Prostate gland (tissue), 2 donors: ENCODE measurements at regions not wholly inside any gene's neighbourhood (a gene's known extent, or its start where the extent isn't known, plus 50 kb on each side); places are given as distances from the start of the nearest gene placed in this dataset.

Experiments used
- DNase-seq: peaks from one replicate; pipeline ENCODE4 v3.0.0-alpha.2; 2019; ENCODE audit warnings: low spot score
- H3K27ac ChIP-seq, 2 donors: fragments of 200-600 bp; sonication (generic); 2 replicates each; pipeline ENCODE4 v1.5.1; 2017 to 2019
- H3K27me3 ChIP-seq: fragments of 200-600 bp; sonication (generic); replicated peaks from 2 replicates; pipeline ENCODE4 v1.5.1; 2019; ENCODE audit not compliant: insufficient read depth
- H3K36me3 ChIP-seq, 2 donors: fragments of 200-600 bp; sonication (generic); 1 replicate in 1 of 2; 2 replicates in 1 of 2; pipeline versions ENCODE4 v1.5.1 to v1.8.1; 2017 to 2019
- H3K4me1 ChIP-seq: fragments of 200-600 bp; sonication (generic); replicated peaks from 2 replicates; pipeline ENCODE4 v1.5.1; 2019
- H3K4me3 ChIP-seq, 2 donors: fragments of 200-600 bp; sonication (generic); 2 replicates each; pipeline ENCODE4 v1.5.1; 2017 to 2019
- H3K9me3 ChIP-seq: fragments of 200-600 bp; sonication (generic); 2 replicates; pipeline ENCODE4 v1.5.1; 2017
- CTCF ChIP-seq, 4 experiments: fragments of 200-600 bp in 2 of 4; fragments of 450-650 bp in 2 of 4; sonication (generic) in 2 of 4; IDR thresholded peaks; 1 replicate in 3 of 4; 2 replicates in 1 of 4; pipeline ENCODE4 v1.5.1; 2016 to 2019; ENCODE audit warnings: antibody characterized with exemption in 4 of 4, mild to moderate bottlenecking in 2 of 4, moderate library complexity in 2 of 4
- POLR2A ChIP-seq: fragments of 450-650 bp; IDR thresholded peaks from one replicate; pipeline ENCODE4 v1.6.1; 2016; ENCODE audit warnings: antibody characterized with exemption, mild to moderate bottlenecking
- POLR2AphosphoS5 ChIP-seq: sonication (generic); formaldehyde crosslinking; IDR thresholded peaks from one replicate; pipeline ENCODE4 v1.6.1; 2017; ENCODE audit warnings: antibody characterized with exemption
- WGBS: methylation state at CpG from one replicate; pipeline ENCODE4 v1.1.5; 2018; 5-methylcytosine and 5-hydroxymethylcytosine counted together
- intact Hi-C: fragments of 100-400 bp; cut with DNase I; formaldehyde crosslinking; loops from one replicate; pipeline ENCODE4 v1.14.2; 2022

- H3K36me3 ChIP-seq, result no peaks in the 10 kb centered on the region
- H3K4me3 ChIP-seq, result no peak overlapping the region
- TF ChIP-seq POLR2A (no peak), CTCF (IDR thresholded peaks at IDR 0.05) (no peak), POLR2AphosphoS5 (no peak)
- no peaks in the 10 kb centered on the region for H3K27me3 ChIP-seq
- H3K27ac ChIP-seq, result no peak overlapping the region
- WGBS, result 89% methylated on average over 6 of the region's 6 CpGs
- intact Hi-C loops, result no loop called here
- no peaks in the 10 kb centered on the region for H3K9me3 ChIP-seq
- H3K4me1 ChIP-seq, result no peaks in the 10 kb centered on the region
- no peak for DNase-seq
Measured at GRCh38 chr13:21823416-21823815, 152.5 kb downstream of the FGF9 start.

GRCh38 chr13:21823949-21824348 lies 153.1 kb downstream of the FGF9 start:
- H3K4me1 ChIP-seq, result no peaks in the 10 kb centered on the region
- no peaks in the 10 kb centered on the region for H3K27me3 ChIP-seq
- DNase-seq, result no peak
- no peaks in the 10 kb centered on the region for H3K9me3 ChIP-seq
- H3K27ac ChIP-seq, result no peak overlapping the region
- WGBS, result 88% methylated on average over 1 of the region's 1 CpG
- no peaks in the 10 kb centered on the region for H3K36me3 ChIP-seq
- TF ChIP-seq POLR2A, result no peak
- no peak for TF ChIP-seq POLR2AphosphoS5
- no peak for TF ChIP-seq CTCF (IDR thresholded peaks at IDR 0.05)
- intact Hi-C loops, result no loop called here
- H3K4me3 ChIP-seq, result no peak overlapping the region

GRCh38 chr13:21825186-21825585 lies 154.3 kb downstream of the FGF9 start:
- H3K36me3 ChIP-seq, result no peaks in the 10 kb centered on the region
- no peaks in the 10 kb centered on the region for H3K9me3 ChIP-seq
- no peak for TF ChIP-seq CTCF (IDR thresholded peaks at IDR 0.05)
- no peak for TF ChIP-seq POLR2A
- TF ChIP-seq POLR2AphosphoS5, result no peak
- intact Hi-C loops, result no loop called here
- no peaks in the 10 kb centered on the region for H3K4me1 ChIP-seq
- DNase-seq, result no peak
- no peak overlapping the region for H3K4me3 ChIP-seq
- no peak overlapping the region for H3K27ac ChIP-seq
- H3K27me3 ChIP-seq, result no peaks in the 10 kb centered on the region
- WGBS, result 43% methylated on average over 6 of the region's 6 CpGs

- H3K36me3 ChIP-seq, result no peaks in the 10 kb centered on the region
- DNase-seq, result no peak
- no peaks in the 10 kb centered on the region for H3K9me3 ChIP-seq
- H3K4me1 ChIP-seq, result no peaks in the 10 kb centered on the region
- H3K27ac ChIP-seq, result no peak overlapping the region
- intact Hi-C loops, result no loop called here
- 30% methylated on average over 2 of the region's 2 CpGs for WGBS
- TF ChIP-seq CTCF (IDR thresholded peaks at IDR 0.05) (no peak), POLR2A (no peak), POLR2AphosphoS5 (no peak)
- H3K4me3 ChIP-seq, result no peak overlapping the region
- no peaks in the 10 kb centered on the region for H3K27me3 ChIP-seq
Measured at GRCh38 chr13:21825801-21826200, 154.9 kb downstream of the FGF9 start.

- Histone ChIP-seq H3K27me3 (no peaks in the 10 kb centered on the region), H3K4me3 (no peak overlapping the region), H3K4me1 (no peaks in the 10 kb centered on the region), H3K36me3 (no peaks in the 10 kb centered on the region), H3K27ac (no peak overlapping the region), H3K9me3 (no peaks in the 10 kb centered on the region)
- TF ChIP-seq POLR2AphosphoS5, result no peak
- no peak for TF ChIP-seq CTCF (IDR thresholded peaks at IDR 0.05)
- no peak for TF ChIP-seq POLR2A
- 37% methylated on average over 3 of the region's 3 CpGs for WGBS
- no peak for DNase-seq
- intact Hi-C loops, result no loop called here
Measured at GRCh38 chr13:21826214-21827015, 155.5 kb downstream of the FGF9 start.
